Spleen (tissue), 7 donors: ENCODE measurements at regions not wholly inside any gene's neighbourhood (a gene's known extent, or its start where the extent isn't known, plus 50 kb on each side); places are given as distances from the start of the nearest gene placed in this dataset.

Experiments used
- POLR2A ChIP-seq, 3 donors: fragments of 450-650 bp; IDR thresholded peaks; one replicate each; pipeline ENCODE4 v1.5.1; 2017; ENCODE audit warnings: antibody characterized with exemption in 3 of 3, mild to moderate bottlenecking in 1 of 3
- TF ChIP-seq, protein P1 (sequence below), 11 experiments: fragments of 200-600 bp in 7 of 11; fragments of 450-650 bp in 4 of 11; sonication (generic) in 4 of 11; IDR thresholded peaks in 8 of 11; conservative IDR thresholded peaks in 3 of 11; 1 replicate in 7 of 11; 2 replicates in 4 of 11; pipeline versions ENCODE4 v1.4.0 to v1.8.0; 2016 to 2021; ENCODE audit warnings: antibody characterized with exemption in 11 of 11, inconsistent platforms in 4 of 11, mild to moderate bottlenecking in 1 of 11
- donor health status: DM: no; HTN: no; CAD: no; lungs with moderate emphysema.
- donor health status: DM: no; HTN: no; CAD: no.
- donor health status: DM: no; HTN: no; CAD: no.

DNA sequence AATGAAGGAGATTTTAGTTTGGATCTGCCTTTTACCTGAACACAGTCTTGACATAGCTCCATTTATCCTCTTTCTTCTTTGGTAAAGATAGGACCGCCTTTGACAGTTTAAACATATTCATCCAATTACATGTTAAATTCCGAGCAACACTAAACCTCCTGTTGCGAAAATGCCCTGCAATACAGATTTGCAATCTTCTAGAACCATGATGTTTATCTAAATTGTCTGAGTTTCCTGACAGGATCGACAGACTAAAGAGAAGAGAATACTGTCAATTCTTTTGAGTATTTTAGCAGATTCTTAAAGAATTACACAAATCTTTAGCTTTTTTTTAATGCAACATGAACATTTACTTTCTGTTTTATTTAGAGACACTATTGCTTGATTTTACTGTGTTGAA is 1145.5 kb downstream of the CDH11 start:
- no peak for TF ChIP-seq POLR2A (IDR thresholded peaks at IDR 0.05)
- TF ChIP-seq, protein P1, sequence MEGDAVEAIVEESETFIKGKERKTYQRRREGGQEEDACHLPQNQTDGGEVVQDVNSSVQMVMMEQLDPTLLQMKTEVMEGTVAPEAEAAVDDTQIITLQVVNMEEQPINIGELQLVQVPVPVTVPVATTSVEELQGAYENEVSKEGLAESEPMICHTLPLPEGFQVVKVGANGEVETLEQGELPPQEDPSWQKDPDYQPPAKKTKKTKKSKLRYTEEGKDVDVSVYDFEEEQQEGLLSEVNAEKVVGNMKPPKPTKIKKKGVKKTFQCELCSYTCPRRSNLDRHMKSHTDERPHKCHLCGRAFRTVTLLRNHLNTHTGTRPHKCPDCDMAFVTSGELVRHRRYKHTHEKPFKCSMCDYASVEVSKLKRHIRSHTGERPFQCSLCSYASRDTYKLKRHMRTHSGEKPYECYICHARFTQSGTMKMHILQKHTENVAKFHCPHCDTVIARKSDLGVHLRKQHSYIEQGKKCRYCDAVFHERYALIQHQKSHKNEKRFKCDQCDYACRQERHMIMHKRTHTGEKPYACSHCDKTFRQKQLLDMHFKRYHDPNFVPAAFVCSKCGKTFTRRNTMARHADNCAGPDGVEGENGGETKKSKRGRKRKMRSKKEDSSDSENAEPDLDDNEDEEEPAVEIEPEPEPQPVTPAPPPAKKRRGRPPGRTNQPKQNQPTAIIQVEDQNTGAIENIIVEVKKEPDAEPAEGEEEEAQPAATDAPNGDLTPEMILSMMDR (IDR thresholded peaks at IDR 0.05 in 8 of 11, conservative IDR thresholded peaks at IDR 0.05 in 3 of 11) = no peak
